ENCODE measurements at regions not wholly inside any gene's neighbourhood (a gene's known extent, or its start where the extent isn't known, plus 50 kb on each side); places are given as distances from the start of the nearest gene placed in this dataset.

DNA sequence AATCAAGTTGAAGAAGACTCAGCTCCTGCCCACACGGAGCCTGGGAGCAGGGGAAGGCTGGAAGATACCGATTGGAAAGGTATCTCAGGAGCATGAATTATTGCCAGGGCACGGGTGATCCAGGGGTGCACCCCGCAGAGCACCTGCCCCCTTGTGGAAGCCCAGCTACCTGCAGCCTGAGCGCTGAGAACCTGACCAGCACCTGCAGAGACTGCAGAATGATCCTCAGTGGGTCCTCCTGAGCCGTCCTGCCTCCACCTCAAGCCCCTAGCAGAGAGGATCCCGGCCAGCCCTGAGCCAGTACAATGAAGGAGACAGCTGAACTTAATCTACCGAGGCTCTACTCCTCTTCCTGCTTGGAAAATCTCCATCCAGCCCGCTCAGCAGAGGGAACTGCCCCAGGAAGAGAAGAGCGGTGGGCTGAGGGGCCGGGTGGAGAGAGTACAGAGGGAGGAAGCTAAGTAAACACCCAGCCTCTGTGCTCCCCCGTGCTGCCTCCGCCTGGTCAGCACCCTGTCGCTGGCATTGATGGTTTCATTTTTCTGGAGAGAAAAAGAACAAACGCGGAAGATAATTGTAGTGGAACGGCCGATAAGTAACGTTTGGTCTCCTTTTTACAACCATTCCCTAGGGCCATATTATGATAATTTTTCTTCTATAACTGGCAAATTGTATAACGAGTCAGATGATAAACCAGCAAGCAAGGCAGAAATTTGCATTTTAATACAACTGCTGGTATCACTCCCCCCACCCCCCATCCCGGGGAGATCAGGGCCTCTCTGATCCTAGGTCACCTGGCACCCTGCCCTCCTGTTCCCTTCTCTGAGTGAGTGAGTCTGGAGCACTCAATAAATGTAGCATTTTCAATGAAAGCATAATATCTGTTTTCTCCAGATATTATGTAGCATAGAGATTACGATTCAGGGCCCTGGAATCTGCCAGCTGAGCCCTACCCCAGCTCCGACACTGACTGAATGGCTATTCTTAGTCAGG is 204.5 kb upstream of the RPL38 start:
- no peak for DNase-seq (ENCODE audit: low read depth)
- TF ChIP-seq, protein P1, sequence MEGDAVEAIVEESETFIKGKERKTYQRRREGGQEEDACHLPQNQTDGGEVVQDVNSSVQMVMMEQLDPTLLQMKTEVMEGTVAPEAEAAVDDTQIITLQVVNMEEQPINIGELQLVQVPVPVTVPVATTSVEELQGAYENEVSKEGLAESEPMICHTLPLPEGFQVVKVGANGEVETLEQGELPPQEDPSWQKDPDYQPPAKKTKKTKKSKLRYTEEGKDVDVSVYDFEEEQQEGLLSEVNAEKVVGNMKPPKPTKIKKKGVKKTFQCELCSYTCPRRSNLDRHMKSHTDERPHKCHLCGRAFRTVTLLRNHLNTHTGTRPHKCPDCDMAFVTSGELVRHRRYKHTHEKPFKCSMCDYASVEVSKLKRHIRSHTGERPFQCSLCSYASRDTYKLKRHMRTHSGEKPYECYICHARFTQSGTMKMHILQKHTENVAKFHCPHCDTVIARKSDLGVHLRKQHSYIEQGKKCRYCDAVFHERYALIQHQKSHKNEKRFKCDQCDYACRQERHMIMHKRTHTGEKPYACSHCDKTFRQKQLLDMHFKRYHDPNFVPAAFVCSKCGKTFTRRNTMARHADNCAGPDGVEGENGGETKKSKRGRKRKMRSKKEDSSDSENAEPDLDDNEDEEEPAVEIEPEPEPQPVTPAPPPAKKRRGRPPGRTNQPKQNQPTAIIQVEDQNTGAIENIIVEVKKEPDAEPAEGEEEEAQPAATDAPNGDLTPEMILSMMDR (IDR thresholded peaks at IDR 0.05; ENCODE audit: insufficient read depth, low read depth, low read length) = peak; percentile 33
- H3K4me3 ChIP-seq (ENCODE audit: low read depth, low read length) = no peak overlapping the region

DNA sequence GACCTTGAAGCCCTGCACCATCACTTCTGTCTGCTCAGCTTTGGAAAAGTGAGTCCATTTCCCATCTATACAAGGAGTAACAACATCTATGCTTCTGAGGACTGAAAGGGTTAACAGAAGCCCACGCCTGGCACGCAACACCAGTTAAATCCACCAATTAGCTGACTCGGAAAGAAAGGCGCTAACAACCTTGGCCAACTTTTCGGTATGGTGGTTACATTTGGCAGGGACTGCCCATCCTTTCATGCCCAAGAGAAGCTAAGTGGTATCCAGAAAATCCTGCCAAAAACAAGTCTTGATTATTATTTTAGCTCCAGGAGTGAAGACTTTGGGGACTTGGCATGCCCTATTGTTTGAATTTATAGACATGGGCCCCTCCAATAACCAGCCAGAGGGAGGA is 202.3 kb upstream of the RPL38 start:
- DNase-seq (ENCODE audit: low read depth) = no peak
- H3K4me3 ChIP-seq (ENCODE audit: low read depth, low read length) = no peak overlapping the region
- TF ChIP-seq, protein P1 (IDR thresholded peaks at IDR 0.05; ENCODE audit: insufficient read depth, low read depth, low read length) = no peak

DNA sequence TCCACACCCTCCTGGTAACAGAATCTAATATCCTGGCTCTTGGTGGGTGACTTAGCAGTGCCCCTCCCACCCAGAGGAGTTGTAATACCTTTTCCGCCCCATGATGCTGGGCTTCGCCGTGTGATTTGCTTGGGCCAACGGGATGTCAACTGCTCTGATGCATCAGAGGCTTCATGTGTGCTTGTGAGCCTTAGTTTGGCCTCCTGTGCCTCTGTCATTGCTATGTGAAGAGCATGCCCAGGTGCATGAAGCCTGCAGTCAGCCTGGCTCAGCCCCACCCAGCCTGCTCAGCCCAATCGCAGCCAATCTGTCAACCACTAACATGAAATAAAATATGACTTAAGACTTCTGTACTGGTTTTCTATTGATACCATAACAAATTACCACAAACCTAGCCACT is 201.2 kb upstream of the RPL38 start:
- no peak overlapping the region for H3K4me3 ChIP-seq (ENCODE audit: low read depth, low read length)
- no peak for DNase-seq (ENCODE audit: low read depth)
- TF ChIP-seq, protein P1 (IDR thresholded peaks at IDR 0.05; ENCODE audit: insufficient read depth, low read depth, low read length) = no peak

DNA sequence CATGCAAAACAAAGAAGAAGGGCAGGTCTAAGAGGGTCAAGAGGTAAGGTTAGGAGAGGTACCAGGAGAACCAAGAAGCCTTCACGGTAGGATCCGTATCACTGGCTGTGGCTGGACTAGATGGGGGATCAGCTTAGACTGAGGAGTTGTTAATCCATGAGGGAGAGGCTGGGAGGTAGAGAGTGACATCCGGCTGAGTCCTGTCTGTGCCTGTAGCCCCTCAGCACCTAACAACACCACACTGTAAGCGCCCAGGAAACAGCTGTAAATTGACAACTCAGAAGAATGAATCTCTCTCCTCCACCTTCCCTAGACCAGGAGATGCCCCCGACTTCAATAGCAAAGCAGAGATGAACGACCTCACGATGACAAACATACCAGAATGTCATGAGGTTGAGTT is 199.4 kb upstream of the RPL38 start:
- TF ChIP-seq, protein P1 (IDR thresholded peaks at IDR 0.05; ENCODE audit: insufficient read depth, low read depth, low read length) = no peak
- DNase-seq (ENCODE audit: low read depth) = no peak

DNA sequence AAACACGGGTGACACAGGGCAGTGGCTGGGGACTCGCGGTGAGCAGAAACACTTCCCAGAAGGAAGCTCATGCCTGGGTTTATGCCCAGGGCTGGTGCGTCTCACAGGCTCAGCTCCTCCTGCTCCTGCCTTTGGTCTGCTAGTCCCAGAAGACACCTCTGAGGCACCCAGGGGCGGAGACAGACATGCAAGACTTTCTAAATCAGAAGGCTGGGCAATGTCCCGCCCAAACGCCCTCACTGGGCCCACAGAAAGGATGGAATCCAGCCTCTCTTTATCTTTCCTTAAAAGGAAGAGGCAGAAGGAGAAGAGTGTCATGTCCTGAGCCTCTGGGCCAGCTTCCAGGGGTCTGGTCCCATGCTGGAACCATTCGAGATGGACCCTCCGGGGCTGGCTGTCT is 197.7 kb upstream of the RPL38 start:
- H3K4me3 ChIP-seq (ENCODE audit: low read depth, low read length) = no peak overlapping the region
- DNase-seq (ENCODE audit: low read depth) = no peak
- TF ChIP-seq, protein P1 (IDR thresholded peaks at IDR 0.05; ENCODE audit: insufficient read depth, low read depth, low read length) = no peak

More for the DNA sequence above, 199.4 kb upstream of the RPL38 start:
- no peak overlapping the region for H3K4me3 ChIP-seq (ENCODE audit: low read depth, low read length)

DNA sequence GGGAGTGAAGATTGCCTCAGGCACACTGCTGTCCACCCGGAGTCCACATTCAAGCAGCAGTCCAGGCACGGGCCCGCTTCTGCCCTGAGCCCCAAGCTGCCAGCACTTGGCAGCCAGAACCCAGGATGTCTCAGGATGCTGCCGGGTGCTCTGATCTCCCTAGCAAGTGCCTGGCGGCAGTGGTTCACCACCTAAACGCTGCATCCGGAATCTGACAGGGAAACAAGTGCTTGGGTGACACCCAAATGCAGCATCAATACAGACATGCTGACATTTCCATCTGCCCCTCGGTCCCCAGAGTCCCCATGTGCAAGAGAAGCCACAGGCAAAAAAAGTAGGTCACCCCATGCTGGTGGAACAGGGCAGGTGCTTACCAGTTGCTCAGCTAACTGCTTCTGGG is 197.1 kb upstream of the RPL38 start:
- TF ChIP-seq, protein P1 (IDR thresholded peaks at IDR 0.05; ENCODE audit: insufficient read depth, low read depth, low read length) = no peak
- no peak for DNase-seq (ENCODE audit: low read depth)

More for the DNA sequence above, 197.1 kb upstream of the RPL38 start:
- H3K4me3 ChIP-seq (ENCODE audit: low read depth, low read length) = no peak overlapping the region
